Brain microvascular endothelial cell (primary cell): ENCODE measurements at regions not wholly inside any gene's neighbourhood (a gene's known extent, or its start where the extent isn't known, plus 50 kb on each side); places are given as distances from the start of the nearest gene placed in this dataset.
"Not testable (repeated sequence)": the region's sequence is repeated elsewhere in the genome, so short reads cannot be mapped to it uniquely, and the experiment has no call there.

Experiments
- DNase-seq: peaks from one replicate; pipeline ENCODE4 v3.0.0-alpha.2; 2020
- H3K27ac ChIP-seq: fragments of 250-450 bp; sonication (Bioruptor Pico); 2 replicates; pipeline ENCODE4 v1.5.1; 2020; ENCODE audit warnings: mild to moderate bottlenecking, moderate library complexity
- H3K27me3 ChIP-seq: fragments of 250-450 bp; sonication (Bioruptor Pico); replicated peaks from 2 replicates; pipeline ENCODE4 v1.5.1; 2020; ENCODE audit warnings: mild to moderate bottlenecking
- H3K36me3 ChIP-seq: fragments of 250-450 bp; sonication (Bioruptor Pico); replicated peaks from 2 replicates; pipeline ENCODE4 v1.5.1; 2020; ENCODE audit warnings: mild to moderate bottlenecking
- H3K4me3 ChIP-seq: 2 replicates; pipeline ENCODE4 v1.5.1; 2011; ENCODE audit warnings: low read depth, mild to moderate bottlenecking, control low read depth, low read length, moderate library complexity
- CTCF ChIP-seq: IDR thresholded peaks from 2 replicates; pipeline ENCODE4 v1.5.1; 2011; ENCODE audit warnings: low read depth, mild to moderate bottlenecking, moderate library complexity, low read length, control low read depth, inconsistent platforms; ENCODE audit errors: missing control alignments
- in situ Hi-C: cut with HindIII; loops from 2 replicates; pipeline ENCODE4 v1.10.0; 2017; ENCODE audit warnings: low sequenced_read_pairs, low pct_ligation_motif_present

GRCh38 chr4:91758487-91758886 is 545.3 kb upstream of the GRID2 start:
- H3K27ac ChIP-seq = no peak overlapping the region
- no peak for TF ChIP-seq CTCF
- in situ Hi-C loops = no loop called here
- no peaks in the 10 kb centered on the region for H3K36me3 ChIP-seq
- no peak for DNase-seq
- H3K27me3 ChIP-seq = no peaks in the 10 kb centered on the region
- H3K4me3 ChIP-seq = no peak overlapping the region

- in situ Hi-C loops = no loop called here
- Histone ChIP-seq H3K4me3 (no peak overlapping the region), H3K27me3 (no peaks in the 10 kb centered on the region), H3K36me3 (no peaks in the 10 kb centered on the region), H3K27ac (no peak overlapping the region)
- no peak for TF ChIP-seq CTCF
- DNase-seq = no peak
These were observed 539.7 kb upstream of the GRID2 start for GRCh38 chr4:91764085-91764484.

GRCh38 chr4:91769912-91770311 is 533.9 kb upstream of the GRID2 start:
- in situ Hi-C loops = no loop called here
- H3K27me3 ChIP-seq = no peaks in the 10 kb centered on the region
- H3K27ac ChIP-seq = no peak overlapping the region
- no peaks in the 10 kb centered on the region for H3K36me3 ChIP-seq
- H3K4me3 ChIP-seq = no peak overlapping the region
- no peak for DNase-seq
- TF ChIP-seq CTCF = no peak

GRCh38 chr4:91791631-91792030 is 512.1 kb upstream of the GRID2 start:
- H3K36me3 ChIP-seq, in situ Hi-C loops, H3K27ac ChIP-seq, H3K27me3 ChIP-seq, DNase-seq: not testable (repeated sequence)
- H3K4me3 ChIP-seq = peak overlapping the region; percentile 52

- no peaks in the 10 kb centered on the region for H3K36me3 ChIP-seq
- DNase-seq = no peak
- in situ Hi-C loops = no loop called here
- no peaks in the 10 kb centered on the region for H3K27me3 ChIP-seq
- no peak overlapping the region for H3K4me3 ChIP-seq
- TF ChIP-seq CTCF = no peak
- no peak overlapping the region for H3K27ac ChIP-seq
These were observed 507.8 kb upstream of the GRID2 start for GRCh38 chr4:91795947-91796346.

- in situ Hi-C loops = no loop called here
- Histone ChIP-seq H3K36me3 (no peaks in the 10 kb centered on the region), H3K4me3 (no peak overlapping the region), H3K27me3 (no peaks in the 10 kb centered on the region), H3K27ac (no peak overlapping the region)
- TF ChIP-seq CTCF = no peak
- no peak for DNase-seq
These were observed 491.4 kb upstream of the GRID2 start for GRCh38 chr4:91812319-91812718.

- Histone ChIP-seq H3K36me3 (no peaks in the 10 kb centered on the region), H3K4me3 (no peak overlapping the region), H3K27me3 (no peaks in the 10 kb centered on the region), H3K27ac (no peak overlapping the region)
- DNase-seq = no peak
- in situ Hi-C loops = no loop called here
- no peak for TF ChIP-seq CTCF
These were observed 479.0 kb upstream of the GRID2 start for GRCh38 chr4:91824773-91825172.
